GM18508 (cell line): ENCODE measurements at regions not wholly inside any gene's neighbourhood (a gene's known extent, or its start where the extent isn't known, plus 50 kb on each side); places are given as distances from the start of the nearest gene placed in this dataset.
"Not testable (repeated sequence)": the region's sequence is repeated elsewhere in the genome, so short reads cannot be mapped to it uniquely, and the experiment has no call there.

Experiments used
- ATAC-seq: cut with Tn5 transposase; IDR thresholded peaks from one replicate; pipeline ENCODE4 v1.9.1; 2021; ENCODE audit warnings: moderate number of reproducible peaks; ENCODE audit not compliant: insufficient read depth, unreplicated experiment

- no peak for ATAC-seq
Observed at GRCh38 chr7:52211930-52212329, 823.5 kb upstream of the POM121L12 start.

GRCh38 chr7:52209614-52210013, 825.8 kb upstream of the POM121L12 start:
- no peak for ATAC-seq

- no peak for ATAC-seq
Observed at GRCh38 chr7:52197221-52197620, 838.2 kb upstream of the POM121L12 start.

- ATAC-seq, result no peak
Observed at GRCh38 chr7:52195664-52196063, 839.8 kb upstream of the POM121L12 start.

- ATAC-seq, result no peak
Observed at GRCh38 chr7:52189153-52189778, 846.2 kb upstream of the POM121L12 start.

GRCh38 chr7:52184006-52184703, 851.3 kb upstream of the POM121L12 start:
- ATAC-seq, result no peak

- no peak for ATAC-seq
Observed at GRCh38 chr7:52179934-52180333, 855.5 kb upstream of the POM121L12 start.

GRCh38 chr7:52168085-52168484, 851.5 kb upstream of the COBL start:
- no peak for ATAC-seq

GRCh38 chr7:52163311-52163710, 846.7 kb upstream of the COBL start:
- ATAC-seq, result no peak

GRCh38 chr7:52161483-52161882, 844.9 kb upstream of the COBL start:
- ATAC-seq, result no peak

DNA sequence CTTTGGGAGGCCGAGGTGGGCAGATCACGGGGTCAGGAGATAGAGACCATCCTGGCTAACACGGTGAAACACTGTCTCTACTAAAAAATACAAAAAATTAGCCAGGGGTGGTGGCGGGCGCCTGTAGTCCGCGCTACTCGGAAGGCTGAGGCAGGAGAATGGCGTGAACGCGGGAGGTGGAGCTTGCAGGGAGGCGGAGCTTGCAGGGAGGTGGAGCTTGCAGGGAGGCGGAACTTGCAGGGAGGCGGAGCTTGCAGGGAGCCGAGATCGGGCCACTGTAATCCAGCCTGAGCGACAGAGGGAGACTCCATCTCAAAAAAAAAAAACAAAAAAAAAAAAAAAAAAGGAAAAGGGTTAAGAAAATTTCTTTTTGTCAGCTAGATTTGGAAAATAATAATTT, 842.8 kb upstream of the COBL start:
- ATAC-seq, result not testable (repeated sequence)

DNA sequence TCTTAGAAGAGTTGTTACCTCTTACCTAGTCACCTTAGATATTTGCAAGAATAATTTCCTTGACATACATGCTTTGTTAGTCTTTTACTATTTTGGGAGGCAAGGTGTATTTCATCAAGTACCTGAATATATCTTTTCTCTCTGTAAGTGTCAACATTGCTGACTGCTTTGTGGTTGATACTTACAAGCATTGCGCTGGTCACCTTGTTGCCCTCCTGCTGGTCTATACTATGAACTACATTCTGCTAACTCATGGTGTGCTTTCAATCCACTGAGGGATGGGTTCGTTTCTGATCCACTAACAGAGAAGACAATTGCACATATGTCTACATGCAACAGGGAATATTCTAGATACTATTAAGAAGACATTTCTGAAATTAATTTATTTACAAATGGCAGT, 837.8 kb upstream of the COBL start:
- ATAC-seq, result no peak

DNA sequence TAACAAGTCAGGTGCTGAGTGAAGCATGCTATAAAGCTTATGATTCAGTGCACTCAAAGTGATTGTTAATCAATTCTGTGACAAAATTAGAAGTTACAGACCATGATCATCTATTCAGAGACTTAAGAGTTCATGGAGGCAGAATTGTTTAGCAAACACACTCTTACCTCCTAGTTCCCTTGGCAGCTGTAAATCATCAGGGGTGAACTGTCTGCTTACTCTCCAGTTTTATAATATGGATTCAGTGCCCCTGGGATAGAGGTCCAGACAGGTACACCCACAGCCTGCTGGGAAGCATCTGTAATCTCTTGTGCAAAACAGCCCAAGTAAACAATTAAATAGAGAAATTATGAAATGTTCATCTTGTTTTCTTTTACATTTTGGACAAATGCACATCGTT, 835.0 kb upstream of the COBL start:
- no peak for ATAC-seq

DNA sequence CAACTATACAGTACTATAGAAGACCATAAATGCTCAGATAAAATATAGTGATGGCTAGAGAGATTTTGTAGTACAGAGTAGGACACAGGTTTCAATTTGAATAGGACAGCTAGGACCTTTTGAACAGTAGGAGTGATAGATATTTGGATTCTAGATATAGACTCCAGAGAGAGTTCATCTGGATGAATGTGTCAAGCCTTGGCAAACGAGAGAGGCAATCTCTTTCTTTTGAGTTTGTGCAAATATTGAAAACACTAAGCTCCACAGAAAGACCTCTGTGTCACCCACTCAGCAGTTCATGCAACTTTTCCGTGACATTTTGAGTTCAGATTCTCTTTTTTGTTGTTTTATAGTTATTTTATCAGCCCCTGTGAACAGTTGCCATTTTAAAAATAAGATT, 834.3 kb upstream of the COBL start:
- no peak for ATAC-seq

DNA sequence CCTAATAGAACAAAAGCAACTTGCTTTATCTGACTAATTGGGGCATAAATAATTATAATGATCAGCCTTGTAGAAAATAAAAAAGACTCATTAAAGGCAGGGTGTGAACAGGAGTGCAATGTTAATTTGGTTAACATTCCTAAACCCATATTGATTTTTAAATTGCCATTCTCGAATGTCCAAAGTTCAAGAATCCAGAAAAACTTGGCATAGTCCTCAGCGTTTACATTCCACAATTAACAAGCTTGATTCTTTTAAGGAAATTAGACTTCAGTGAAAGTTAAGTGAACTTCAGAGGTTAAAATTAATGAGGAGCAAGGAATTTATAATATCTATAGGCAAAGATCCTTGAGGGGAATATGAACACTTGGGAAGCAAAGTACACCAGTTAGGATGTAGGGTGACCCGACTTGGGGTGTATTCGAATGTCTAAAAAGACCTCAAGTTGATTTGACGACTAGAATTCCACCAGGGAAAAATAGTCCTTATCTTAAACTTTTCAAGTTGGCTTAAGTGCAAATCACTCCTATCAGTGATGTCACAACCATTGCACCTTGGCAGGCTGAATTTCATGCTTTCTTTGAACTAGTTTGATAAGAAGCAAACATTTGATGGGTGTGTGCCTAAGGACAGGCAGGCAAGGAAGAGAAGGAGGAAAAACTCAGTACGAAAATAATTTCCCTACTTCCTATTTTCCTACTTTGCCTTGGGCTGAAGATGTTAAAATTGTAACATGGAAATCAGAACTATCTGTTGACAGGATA, 830.4 kb upstream of the COBL start:
- ATAC-seq, result no peak

- no peak for ATAC-seq
Observed at GRCh38 chr7:52143219-52143618, 826.6 kb upstream of the COBL start.

- no peak for ATAC-seq
Observed at GRCh38 chr7:52140851-52141250, 824.2 kb upstream of the COBL start.

- ATAC-seq, result no peak
Observed at GRCh38 chr7:52135403-52135802, 818.8 kb upstream of the COBL start.

- no peak for ATAC-seq
Observed at GRCh38 chr7:52129278-52129677, 812.7 kb upstream of the COBL start.

- no peak for ATAC-seq
Observed at GRCh38 chr7:52120912-52121311, 804.3 kb upstream of the COBL start.

DNA sequence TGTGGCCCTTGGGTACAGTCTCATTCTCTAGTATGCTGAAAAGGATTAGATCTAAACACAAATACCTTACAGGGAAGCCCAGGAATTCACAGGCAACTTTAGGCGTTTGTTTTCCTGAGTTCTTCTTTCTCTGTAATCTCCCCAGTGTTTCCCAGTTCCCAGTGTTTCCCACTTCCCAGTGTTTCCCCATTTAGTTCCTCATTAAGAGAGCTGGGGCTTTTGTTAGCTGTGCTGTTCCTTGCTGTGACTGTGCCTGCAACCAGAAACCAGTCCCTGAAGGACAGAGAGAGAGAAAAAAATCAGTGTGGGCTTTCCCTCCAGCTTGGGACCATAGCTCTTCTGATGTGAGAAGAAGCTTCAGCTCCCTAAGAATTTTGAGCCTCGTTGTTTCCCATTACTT, 802.9 kb upstream of the COBL start:
- no peak for ATAC-seq

DNA sequence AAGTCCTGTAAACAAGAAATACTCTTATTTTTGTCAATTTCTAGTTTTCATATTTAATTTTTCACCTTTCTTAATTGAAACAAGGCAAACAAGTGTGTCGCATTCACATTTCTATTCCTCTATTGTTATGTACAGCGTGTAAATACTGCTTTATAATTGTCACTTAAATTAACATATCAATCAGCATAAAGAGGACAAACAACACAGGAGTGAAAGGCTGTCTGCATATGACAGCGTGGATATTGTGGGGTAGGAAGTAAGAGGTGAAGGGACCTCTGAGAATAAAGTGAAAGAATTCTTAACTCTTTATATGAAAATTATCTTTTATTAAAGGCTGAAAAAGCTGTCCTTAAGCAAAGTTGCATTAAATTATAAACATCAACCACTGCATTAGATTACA, 797.9 kb upstream of the COBL start:
- ATAC-seq, result no peak
